GM19452 (cell line): ENCODE measurements at regions not wholly inside any gene's neighbourhood (a gene's known extent, or its start where the extent isn't known, plus 50 kb on each side); places are given as distances from the start of the nearest gene placed in this dataset.
"Not testable (repeated sequence)": the region's sequence is repeated elsewhere in the genome, so short reads cannot be mapped to it uniquely, and the experiment has no call there.

Source experiments
- ATAC-seq: cut with Tn5 transposase; IDR thresholded peaks from one replicate; pipeline ENCODE4 v1.9.1; 2021; ENCODE audit not compliant: unreplicated experiment

- ATAC-seq = no peak
Measured at GRCh38 chr2:111660811-111661210, 223.2 kb downstream of the ANAPC1 start.

DNA sequence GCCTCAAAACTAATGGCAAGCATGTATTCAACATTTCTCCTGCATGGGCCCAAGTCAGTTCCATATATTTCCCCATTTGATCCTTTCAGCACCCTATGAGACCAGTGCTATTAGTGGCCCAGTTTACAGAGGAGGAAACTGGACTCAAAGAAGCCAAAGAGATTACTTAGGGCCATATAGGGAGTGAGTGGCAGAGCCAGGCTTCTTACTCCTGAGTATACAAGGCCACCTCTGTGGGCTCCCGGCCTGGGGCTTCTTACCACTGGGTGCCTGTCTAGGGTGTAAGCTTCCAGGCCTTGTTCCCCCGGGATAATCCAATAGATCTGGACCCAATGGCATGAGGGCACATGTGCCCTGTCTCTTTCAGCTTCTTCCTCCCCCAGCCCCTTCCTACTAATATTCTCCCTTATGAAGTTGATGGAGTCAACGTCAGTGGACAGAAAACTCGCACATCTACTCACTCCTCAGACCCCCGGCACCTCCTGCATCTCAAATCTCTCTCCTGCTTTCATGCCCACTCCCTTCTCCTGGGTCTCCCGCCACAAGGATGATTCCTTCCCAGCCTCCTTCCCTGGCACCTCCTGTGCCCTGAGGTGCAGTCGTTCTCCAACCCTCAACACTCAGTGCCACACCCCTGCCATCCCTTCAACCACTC is 222.6 kb downstream of the ANAPC1 start:
- no peak for ATAC-seq

DNA sequence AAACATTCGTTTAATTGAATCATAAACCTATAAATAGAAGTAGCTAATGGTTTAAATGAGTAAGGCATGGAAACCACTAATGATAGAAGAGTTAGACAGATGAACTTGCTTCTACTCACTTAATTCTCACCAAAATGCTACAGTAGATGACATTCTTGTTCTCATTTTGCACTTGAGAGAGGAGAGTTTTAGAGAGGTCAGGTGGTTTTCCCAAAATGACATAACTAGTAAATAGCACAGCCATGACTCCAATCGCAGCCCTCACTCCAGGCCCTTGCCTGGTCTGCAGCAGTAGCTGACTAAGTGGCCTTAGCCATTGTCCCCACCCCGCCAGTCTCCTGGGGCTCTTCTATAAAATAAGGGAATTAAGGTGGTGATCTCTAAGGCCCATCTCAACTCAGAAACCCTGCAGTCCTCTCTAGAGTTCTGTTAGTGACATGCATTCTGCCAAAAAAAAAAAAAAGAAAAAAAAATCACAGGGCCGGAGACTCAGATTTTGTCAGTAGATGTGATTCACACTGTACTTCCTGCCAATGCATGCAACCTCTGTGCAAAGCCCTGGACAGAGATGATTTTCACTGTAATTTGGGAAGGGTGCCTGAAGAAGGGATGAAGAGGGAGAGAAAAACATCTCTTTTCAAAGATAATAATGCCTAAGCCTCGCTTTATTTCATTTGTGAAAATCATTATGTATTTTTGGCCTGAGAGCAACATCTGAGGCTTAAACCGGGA is 221.8 kb downstream of the ANAPC1 start:
- ATAC-seq = no peak

DNA sequence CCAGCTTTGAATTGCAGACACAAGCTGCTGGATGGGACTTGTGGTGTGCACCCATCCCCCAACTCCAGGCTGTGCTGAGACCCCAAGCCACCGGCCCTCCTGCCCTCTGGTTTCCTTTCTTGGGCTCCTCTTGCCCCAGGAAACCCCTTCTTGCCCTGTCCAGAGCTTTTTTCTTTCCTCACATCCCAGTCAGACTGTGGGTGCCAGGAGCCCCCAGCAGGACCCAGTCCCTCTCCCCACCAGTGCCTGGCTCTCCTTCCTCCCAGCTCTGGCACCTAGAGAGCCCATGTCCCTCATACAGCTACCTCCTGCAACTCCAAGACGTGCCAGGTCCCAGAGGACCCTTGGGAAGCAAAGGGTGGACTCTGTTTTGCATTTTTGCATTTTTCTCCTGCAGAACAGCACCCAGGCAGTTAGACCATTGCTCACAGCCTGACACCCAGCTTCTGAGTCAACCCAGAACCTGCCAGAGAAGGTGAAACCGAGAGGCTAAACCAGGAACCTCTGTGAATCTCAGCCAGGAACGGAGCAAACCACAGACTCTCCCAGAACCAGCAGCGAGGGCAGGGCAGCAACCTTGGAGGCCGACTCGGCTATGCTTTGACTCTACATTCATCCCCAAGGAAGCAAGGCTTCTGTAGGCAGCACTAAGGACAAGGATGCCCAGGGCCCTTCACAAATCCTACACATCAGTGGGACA is 221.1 kb downstream of the ANAPC1 start:
- peak; percentile 64 for ATAC-seq

DNA sequence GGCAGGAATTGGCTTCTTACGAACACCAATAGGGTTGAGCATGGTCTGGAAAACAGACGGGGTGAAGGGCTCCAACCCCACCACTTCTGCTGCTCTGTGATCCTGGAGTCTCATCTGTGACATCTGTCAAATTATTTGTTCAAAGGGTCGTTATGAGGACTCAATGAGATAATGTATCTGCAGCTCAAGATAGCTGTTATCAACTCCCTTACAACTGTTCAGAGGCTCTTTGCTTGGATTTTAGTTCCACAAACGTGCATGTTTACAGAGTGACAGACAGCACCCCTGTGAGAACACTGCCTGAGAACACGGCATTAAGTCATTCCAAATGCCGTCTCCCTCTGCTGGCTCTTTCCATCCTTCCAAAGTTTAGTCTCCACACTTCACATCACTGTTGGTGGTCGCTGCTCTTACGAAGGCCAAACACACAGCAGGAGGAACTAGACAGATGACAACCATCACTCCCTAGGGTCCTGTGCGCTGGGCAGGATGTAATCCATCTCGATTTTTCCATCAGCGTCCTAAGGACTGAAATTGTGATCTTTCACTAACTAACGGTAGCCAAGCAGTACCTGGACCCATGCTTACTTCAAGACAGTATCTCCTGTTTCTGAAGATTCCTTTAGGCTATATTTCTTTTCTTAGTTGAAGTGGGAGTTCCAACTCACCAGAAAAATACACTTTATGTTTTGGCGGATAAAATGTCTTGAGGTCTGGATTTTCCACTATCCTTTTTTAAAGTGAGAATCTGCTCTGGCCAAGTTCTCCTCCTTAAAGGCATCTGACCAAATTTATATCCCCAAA is 220.3 kb downstream of the ANAPC1 start:
- no peak for ATAC-seq

GRCh38 chr2:111664275-111664850 is 219.6 kb downstream of the ANAPC1 start:
- no peak for ATAC-seq

- no peak for ATAC-seq
Measured at GRCh38 chr2:111665011-111665410, 219.0 kb downstream of the ANAPC1 start.

DNA sequence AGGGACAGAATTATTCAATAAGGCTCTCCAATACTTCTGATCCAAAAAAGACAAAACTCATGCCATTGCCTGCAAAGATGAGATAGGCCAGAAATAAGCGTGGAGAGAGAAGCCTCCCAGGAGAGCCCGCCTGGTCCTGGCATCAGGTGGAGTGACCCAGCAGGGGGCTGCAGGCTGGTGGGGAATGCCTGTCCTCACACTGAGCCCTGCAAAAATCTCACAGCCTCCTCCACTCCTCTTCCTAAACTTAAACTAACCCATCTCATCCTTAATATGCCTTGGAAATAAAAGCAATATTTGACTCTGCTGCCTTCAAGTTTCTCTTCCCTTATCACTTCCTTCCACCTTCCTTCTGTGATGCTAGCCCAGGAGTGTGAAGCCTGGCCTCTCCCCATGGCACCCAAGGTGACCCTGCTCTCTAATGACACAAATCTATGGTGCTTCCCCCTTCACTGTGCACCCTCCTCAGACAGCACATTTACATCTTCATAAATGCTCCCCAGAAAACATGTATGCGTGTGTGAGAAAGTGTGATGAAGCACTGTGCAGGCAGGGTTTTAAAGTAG is 218.4 kb downstream of the ANAPC1 start:
- no peak for ATAC-seq

DNA sequence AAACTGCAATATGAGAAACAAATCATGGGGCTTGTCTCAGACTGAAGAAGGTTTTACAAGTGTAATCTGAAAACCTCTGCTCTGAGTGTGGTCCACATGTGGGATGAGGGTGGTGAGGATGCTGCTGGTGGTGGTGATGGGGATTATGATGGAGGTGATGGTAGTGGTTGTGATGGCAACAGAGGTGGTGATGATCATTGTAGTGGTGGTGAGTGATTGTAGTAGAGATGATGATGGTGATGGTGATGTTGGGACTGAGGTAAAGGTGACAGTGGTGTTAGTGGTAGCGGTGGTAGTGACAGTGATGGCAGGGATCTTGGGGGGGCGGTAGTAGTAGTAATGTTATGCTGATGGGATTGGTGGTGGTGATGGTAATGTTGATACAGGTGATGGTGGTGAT is 217.8 kb downstream of the ANAPC1 start:
- ATAC-seq = no peak

DNA sequence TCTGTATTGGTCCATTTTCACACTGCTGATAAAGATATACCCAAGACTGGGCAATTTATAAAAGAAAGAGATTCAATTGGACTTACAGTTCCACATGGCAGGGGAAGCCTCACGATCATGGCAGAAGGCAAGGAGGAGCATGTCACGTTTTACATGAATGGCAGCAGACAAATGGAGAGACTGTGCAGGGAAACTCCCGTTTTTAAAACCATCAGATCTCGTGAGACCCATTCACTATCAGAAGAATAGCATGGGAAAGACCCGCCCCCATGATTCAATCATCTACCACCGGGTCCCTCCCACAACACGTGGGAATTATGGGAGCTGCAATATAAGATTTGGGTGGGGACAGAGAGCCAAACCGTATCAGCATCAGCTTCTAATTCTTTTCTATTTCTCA is 217.0 kb downstream of the ANAPC1 start:
- no peak for ATAC-seq

- no peak for ATAC-seq
Measured at GRCh38 chr2:111667542-111668273, 216.3 kb downstream of the ANAPC1 start.

GRCh38 chr2:111668274-111668616 is 215.7 kb downstream of the ANAPC1 start:
- ATAC-seq = no peak

GRCh38 chr2:111668741-111669140 is 215.3 kb downstream of the ANAPC1 start:
- ATAC-seq = no peak

DNA sequence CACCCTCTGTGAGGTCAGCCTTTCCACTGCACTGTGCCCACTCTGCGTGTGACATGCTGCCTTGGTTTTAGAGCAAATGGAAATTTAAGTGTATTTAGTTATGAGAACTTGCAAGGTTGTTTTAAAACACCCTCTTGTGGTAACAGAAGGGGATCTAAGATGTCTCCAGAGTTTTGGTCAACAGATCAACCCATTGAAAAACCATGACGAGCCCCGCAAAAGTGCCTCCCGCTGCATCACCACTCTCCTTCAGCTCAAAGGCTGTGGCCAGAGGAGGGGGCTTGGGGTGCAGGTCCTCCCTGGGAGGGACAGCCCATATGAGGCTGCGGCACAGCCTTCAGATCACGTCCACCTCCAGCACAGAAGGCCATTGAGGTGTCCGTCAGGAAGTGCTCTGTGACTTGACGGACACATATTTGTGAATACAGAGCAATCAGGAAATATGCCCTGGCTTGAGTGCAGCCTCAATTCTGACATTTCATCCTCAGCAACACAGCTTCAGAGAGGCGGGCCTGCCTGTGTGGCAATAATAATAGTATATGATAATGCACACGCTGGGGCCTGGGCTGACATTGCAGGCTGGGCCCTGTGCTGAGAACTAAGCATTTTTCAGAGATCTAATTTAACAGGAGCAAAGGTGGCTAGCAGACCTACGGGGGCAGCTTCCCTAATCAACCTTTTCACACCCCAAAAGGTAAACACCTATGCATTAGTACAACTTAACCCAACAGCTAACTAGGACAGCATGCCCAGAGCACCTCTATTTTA is 213.9 kb downstream of the ANAPC1 start:
- ATAC-seq = no peak

DNA sequence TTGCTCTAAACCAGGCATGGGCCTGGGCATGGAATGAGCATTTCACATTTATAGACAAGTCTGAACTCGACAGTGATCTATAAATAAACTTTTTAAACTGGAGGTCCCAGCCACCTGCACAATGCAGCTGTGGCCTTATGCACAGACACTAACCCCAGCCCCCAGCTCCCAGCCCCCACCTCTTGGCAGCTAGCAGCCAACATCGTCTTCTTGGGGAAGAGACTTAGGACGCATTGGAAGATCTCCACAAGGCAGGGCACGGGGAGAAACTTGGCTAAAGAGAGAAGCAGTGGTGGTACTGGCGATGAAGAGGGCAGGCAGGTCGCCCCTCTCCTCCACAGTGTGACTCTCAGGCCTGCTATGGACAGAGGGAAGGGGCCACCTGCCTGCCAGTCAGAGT is 213.2 kb downstream of the ANAPC1 start:
- no peak for ATAC-seq

- no peak for ATAC-seq
Measured at GRCh38 chr2:111671426-111672150, 212.4 kb downstream of the ANAPC1 start.

GRCh38 chr2:111672641-111673040 is 211.4 kb downstream of the ANAPC1 start:
- ATAC-seq = not testable (repeated sequence)

DNA sequence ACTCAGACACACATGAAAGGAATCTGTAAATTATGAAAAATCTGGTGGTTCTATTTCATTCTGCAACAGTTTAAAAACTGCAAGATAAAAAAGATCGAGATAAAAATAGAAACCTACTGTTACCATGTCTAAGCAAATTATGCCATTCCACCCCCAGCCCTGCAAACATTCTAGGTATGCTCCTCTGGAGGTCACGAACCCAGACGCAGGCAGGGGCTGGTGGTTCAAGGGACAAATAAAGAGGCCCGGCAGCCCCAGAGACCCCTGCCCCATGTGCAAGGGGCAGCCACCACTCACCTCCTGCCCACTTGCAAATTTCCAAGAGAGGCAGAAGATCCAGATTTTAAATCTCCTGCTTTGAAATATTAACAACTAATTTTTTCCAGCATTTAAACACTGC is 210.5 kb downstream of the ANAPC1 start:
- ATAC-seq = no peak
